GM19372 (cell line): ENCODE measurements at regions not wholly inside any gene's neighbourhood (a gene's known extent, or its start where the extent isn't known, plus 50 kb on each side); places are given as distances from the start of the nearest gene placed in this dataset.
"Not testable (repeated sequence)": the region's sequence is repeated elsewhere in the genome, so short reads cannot be mapped to it uniquely, and the experiment has no call there.

Experiments used
- ATAC-seq: cut with Tn5 transposase; IDR thresholded peaks from one replicate; pipeline ENCODE4 v1.9.1; 2021; ENCODE audit warnings: mild to moderate bottlenecking, low read depth, moderate library complexity; ENCODE audit not compliant: unreplicated experiment

DNA sequence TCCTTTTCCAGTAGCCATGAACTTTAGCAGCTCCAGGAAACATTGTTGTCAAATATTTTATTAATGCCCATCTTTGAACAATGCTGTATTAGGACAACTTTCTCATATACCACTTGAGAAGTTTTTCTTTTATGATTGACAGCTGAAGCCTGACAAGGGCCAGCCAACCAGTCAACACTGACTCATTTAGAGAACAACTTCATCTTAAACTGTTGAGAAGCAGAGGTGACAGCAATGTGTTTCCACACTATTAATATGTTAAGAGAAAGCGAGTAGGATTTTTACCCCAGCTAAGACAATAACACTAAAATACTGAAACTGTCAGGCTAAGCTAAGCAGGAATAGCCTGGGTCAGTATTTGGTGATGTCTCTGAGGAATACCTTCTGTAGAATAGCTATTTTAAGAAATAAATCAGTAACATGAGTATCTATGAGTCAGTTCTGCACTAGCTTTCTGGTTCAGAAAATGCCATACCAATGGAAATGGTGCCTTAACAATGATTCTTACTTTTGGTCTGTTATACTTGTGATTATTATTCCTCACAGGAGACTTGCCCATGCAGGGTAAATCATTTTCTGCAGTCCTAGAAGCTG, 168.8 kb upstream of the POT1 start:
- no peak for ATAC-seq

GRCh38 chr7:125090596-125090995, 161.0 kb upstream of the POT1 start:
- no peak for ATAC-seq

GRCh38 chr7:125089171-125089570, 159.5 kb upstream of the POT1 start:
- ATAC-seq, result no peak

DNA sequence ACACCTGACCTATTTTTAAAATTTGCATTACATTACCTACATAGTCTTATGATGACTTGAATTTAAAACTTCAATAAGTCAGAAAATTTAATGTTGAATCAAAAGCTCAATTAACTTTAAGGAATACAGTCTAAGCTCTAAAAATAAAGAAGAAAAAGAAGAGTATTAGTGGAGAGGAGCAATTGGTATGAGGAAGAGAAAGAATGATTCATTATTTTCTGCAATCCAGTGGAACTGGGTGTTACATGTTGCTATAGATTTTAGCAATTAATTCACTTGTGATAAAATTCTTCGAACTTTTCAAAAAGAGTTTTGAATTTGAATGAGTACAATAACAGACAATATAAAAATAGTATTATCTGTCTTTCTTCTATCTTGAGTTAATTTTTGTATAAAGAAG, 158.9 kb upstream of the POT1 start:
- ATAC-seq, result no peak

DNA sequence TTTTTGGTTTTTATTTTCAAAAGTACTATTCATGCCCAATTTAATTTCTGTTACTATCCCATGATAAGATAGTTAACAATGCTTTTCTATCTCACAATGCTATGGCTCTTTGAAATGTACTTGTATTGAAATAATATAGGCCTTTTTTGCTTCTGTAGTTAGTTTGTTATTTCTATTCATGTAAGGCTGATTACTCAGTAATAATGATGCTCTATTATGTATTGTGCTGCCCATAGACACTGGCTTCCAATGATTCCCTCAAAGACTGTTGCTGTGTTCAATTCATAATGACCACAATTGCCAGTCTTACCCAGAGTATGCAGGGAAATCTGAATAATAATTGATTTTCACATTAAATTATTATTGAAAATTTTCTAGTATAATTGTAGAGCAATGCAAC, 155.5 kb upstream of the POT1 start:
- ATAC-seq, result no peak

GRCh38 chr7:125084196-125084595, 154.6 kb upstream of the POT1 start:
- no peak for ATAC-seq

GRCh38 chr7:125074141-125074540, 144.5 kb upstream of the POT1 start:
- no peak for ATAC-seq

- no peak for ATAC-seq
These were observed 135.9 kb upstream of the POT1 start for GRCh38 chr7:125065546-125065945.

DNA sequence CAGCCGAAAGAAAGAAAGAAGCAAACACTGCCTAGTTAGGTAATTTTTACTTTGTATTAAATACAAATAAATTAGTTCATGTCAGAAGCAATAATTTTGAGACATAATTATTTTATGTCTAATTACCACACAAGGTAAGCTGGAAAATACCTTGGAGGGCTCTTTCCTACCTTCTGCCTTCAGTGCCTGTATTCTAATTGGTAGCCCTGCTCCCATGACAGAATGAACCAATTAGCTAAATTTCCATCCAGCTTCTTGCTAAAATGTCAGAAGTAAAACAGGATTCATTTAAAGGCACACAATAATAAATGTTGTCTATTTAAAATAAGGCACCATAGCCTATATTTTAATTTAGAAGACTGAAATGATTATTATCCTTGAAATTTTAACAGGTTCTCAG, 135.4 kb upstream of the POT1 start:
- ATAC-seq, result no peak

GRCh38 chr7:125061776-125062397, 132.3 kb upstream of the POT1 start:
- no peak for ATAC-seq

DNA sequence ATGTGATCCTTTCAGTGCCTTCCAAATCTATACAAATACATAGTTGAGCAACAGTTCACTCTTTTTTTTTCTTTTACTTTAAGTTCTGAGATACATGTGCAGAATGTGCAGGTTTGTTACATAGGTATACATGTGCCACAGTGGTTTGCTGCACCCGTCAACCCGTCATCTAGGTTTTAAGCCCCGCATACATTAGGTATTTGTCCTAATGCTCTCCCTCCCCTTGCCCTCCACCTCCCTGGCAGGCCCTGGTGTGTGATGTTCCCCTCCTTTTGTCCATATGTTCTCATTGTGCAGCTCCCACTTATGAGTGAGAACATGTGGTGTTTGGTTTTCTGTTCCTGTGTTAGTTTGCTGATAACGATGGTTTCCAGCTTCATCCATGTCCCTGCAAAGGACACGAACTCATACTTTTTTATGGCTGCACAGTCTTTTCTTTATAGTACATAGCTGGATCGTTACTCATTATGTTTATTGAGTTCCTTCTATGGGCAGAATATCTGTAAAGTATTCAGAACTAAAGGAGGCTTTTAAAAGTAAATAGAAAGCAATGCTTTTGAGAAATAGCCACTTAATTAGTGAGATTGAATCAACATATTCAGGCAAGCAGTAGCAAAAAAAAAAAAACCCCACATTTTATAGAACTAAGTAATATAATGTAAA, 131.6 kb upstream of the POT1 start:
- ATAC-seq, result not testable (repeated sequence)

- ATAC-seq, result no peak
These were observed 130.3 kb upstream of the POT1 start for GRCh38 chr7:125059861-125060456.

DNA sequence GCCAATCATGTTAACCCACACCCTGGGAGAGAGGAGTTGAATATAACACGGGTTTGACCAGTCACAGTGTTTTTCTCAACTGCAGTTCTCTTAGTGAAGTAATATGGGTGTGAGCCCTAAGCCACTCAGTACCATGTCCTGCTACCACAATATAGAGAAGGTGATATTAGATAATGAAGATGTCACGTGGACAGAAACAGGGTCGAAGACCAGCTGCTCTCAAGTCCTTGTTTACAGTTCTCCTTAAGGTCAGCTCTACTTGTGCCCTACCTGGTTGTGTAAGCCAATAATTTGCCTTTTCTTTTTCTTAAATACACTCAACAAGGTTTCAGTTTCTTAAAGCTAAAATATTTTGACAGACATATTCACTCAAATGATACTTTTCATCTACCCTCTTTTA, 128.3 kb upstream of the POT1 start:
- ATAC-seq, result no peak

DNA sequence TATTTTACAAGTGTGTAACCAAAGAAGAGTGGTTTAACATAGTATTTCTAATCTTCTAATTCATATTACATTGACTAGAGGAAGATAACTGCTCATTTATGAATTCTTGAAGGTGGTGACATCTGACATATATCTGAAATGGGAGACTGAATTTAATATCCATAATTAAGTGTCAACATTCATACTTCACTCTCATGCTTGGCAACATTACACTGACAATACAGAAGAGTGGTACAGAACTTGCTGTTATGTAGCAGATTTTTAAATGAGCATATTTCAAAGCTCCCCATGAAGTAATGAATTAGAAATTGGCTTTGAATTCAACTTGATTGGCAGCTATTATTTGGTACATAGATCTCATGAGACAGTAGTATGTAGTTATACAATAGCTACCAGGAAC, 125.8 kb upstream of the POT1 start:
- ATAC-seq, result no peak

DNA sequence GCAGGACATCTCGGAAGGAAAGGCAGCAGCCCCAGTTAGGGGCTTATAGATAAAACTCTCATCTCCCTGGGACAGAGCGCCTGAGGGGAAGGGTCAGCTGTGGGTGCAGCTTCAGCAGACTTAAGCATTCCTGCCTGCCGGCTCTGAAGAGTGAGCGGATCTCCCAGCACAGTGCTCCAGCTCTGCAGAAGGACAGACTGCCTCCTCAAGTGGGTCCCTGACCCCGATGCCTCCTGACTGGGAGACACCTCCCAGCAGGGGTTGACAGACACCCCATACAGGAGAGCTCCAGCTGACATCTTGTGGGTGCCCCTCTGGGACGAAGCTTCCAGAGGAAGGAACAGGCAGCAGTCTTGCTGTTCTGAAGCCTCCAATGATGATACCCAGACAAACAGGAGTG, 117.1 kb upstream of the POT1 start:
- no peak for ATAC-seq

- ATAC-seq, result no peak
These were observed 103.9 kb upstream of the POT1 start for GRCh38 chr7:125033506-125033905.

DNA sequence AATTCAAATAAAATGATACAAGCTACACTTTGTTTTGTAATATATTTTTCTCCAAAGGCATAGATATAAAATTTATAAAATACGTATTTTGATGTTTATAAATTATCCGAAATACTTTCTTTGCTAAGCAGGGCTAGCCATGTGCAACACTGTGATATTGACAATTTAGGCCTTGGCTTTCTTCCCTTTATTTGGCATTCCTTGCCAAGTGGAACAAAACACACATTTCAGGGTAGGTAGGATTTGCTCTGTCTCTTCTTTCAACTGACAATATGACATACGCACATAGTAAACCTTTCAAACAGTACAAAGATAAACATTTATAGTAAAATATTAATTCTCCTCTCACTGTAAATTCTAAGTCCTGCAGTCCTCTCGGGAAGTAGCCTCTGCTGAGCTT, 103.3 kb upstream of the POT1 start:
- ATAC-seq, result no peak

DNA sequence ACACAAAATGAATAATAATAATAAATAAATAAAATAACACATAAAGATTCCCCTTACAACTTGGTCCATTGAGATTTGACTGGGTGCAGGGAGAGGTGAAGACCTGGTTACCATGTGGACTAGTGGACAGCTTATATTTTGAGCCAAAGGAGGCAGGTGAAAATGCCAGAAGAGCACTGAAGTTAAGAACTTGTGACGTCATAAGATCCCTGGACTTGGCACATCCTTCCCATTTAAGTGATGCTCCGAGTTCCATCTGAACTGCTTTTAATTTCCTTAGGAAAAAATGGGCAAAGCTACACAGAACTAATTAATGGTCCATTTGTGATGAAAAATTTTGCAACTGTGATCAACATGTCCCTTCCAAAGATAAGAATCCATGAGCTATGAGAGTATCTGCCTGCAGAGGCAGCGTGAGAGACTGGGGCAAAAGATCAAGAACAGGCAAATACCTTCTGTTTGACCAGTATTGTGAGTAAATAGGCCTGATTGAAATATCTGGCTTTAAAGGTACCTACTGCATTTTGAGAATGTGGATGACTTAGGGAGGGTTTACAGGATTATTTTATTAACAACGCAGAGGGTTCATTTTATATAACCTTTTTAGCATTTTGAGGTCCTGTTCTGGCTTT, 101.2 kb upstream of the POT1 start:
- ATAC-seq, result no peak

DNA sequence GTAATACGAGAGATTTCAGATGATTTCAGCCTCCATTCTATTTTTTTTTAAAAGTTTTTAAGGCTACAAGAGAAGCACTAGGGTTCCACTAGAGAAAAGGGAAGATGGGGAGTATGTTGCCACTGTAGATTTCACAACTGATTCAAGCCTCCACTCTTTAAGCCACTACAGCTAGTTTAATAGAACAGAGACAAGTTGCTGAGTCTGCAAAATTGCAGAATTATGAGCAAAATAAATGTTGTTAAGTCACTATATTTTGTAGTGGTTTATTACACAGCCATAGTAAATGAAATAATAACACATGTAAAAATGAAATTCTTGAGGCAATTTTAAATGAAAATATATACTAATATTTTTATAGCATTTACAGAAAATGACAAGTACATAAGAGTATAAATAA, 96.0 kb upstream of the POT1 start:
- ATAC-seq, result no peak

- ATAC-seq, result no peak
These were observed 91.2 kb upstream of the POT1 start for GRCh38 chr7:125020801-125021200.

- ATAC-seq, result no peak
These were observed 80.9 kb upstream of the POT1 start for GRCh38 chr7:125010540-125010939.
